ENCODE measurements at regions not wholly inside any gene's neighbourhood (a gene's known extent, or its start where the extent isn't known, plus 50 kb on each side); places are given as distances from the start of the nearest gene placed in this dataset.

- H3K4me1 ChIP-seq: no peaks in the 10 kb centered on the region
- no peak overlapping the region for H3K4me3 ChIP-seq
- intact Hi-C loops (cut with DNase I): no loop called here
- H3K9me3 ChIP-seq: peaks cover 0 to 8% (median 0%) of the 10 kb centered on the region in 3 donors
- no peaks in the 10 kb centered on the region for H3K36me3 ChIP-seq (replicated peaks in 1 of 2; ENCODE audit: insufficient read depth in 1 of 2, low read depth in 2 of 2)
- no peaks in the 10 kb centered on the region for H3K27me3 ChIP-seq
- ATAC-seq (no peak), DNase-seq (no peak)
- TF ChIP-seq POLR2A (IDR thresholded peaks at IDR 0.05) (no peak), CTCF (IDR thresholded peaks at IDR 0.05) (no peak)
- H3K27ac ChIP-seq: no peak overlapping the region
- WGBS, 2 donors: 30 to 41% methylated on average over 9 to 10 of the region's 10 CpGs
Measured at GRCh38 chr5:3056866-3057265, 305.4 kb upstream of the IRX2 start.

GRCh38 chr5:3051400-3051799, 299.9 kb upstream of the IRX2 start:
- DNase-seq (no peak), ATAC-seq (no peak)
- Histone ChIP-seq H3K36me3 (replicated peaks in 1 of 2; ENCODE audit: insufficient read depth in 1 of 2, low read depth in 2 of 2) (no peaks in the 10 kb centered on the region), H3K27ac (no peak overlapping the region), H3K9me3 (no peaks in the 10 kb centered on the region), H3K27me3 (no peaks in the 10 kb centered on the region), H3K4me1 (no peaks in the 10 kb centered on the region), H3K4me3 (no peak overlapping the region)
- 56 to 74% methylated on average over 4 to 12 of the region's 16 CpGs for WGBS, 2 donors
- intact Hi-C loops (cut with DNase I): no loop called here
- TF ChIP-seq CTCF (IDR thresholded peaks at IDR 0.05) (no peak), POLR2A (IDR thresholded peaks at IDR 0.05) (no peak)

- no peak for ATAC-seq
- 67 to 75% methylated on average over 2 to 13 of the region's 13 CpGs for WGBS, 2 donors
Measured at GRCh38 chr5:3050863-3051262, 299.4 kb upstream of the IRX2 start.

GRCh38 chr5:3049261-3049660, 297.8 kb upstream of the IRX2 start:
- Histone ChIP-seq H3K4me3 (no peak overlapping the region), H3K4me1 (no peaks in the 10 kb centered on the region), H3K36me3 (replicated peaks in 1 of 2; ENCODE audit: insufficient read depth in 1 of 2, low read depth in 2 of 2) (no peaks in the 10 kb centered on the region), H3K27ac (no peak overlapping the region), H3K9me3 (no peaks in the 10 kb centered on the region), H3K27me3 (no peaks in the 10 kb centered on the region)
- intact Hi-C loops (cut with DNase I): no loop called here
- no peak for DNase-seq
- WGBS, 2 donors: 54 to 76% methylated on average over 9 to 11 of the region's 11 CpGs
- no peak for ATAC-seq
- TF ChIP-seq POLR2A (IDR thresholded peaks at IDR 0.05): no peak
- TF ChIP-seq CTCF (IDR thresholded peaks at IDR 0.05): no peak

More at GRCh38 chr5:3050863-3051262, 299.4 kb upstream of the IRX2 start:
- no peak for DNase-seq
- Histone ChIP-seq H3K4me1 (no peaks in the 10 kb centered on the region), H3K9me3 (no peaks in the 10 kb centered on the region), H3K4me3 (no peak overlapping the region), H3K36me3 (replicated peaks in 1 of 2; ENCODE audit: insufficient read depth in 1 of 2, low read depth in 2 of 2) (no peaks in the 10 kb centered on the region), H3K27me3 (no peaks in the 10 kb centered on the region), H3K27ac (no peak overlapping the region)
- intact Hi-C loops (cut with DNase I): no loop called here
- TF ChIP-seq CTCF (IDR thresholded peaks at IDR 0.05) (no peak), POLR2A (IDR thresholded peaks at IDR 0.05) (no peak)

- no peak for ATAC-seq
- H3K4me1 ChIP-seq: no peaks in the 10 kb centered on the region
- H3K9me3 ChIP-seq: no peaks in the 10 kb centered on the region
- DNase-seq: no peak
- WGBS, 2 donors: 54 to 72% methylated on average over 5 to 7 of the region's 8 CpGs
- H3K27ac ChIP-seq: no peak overlapping the region
- TF ChIP-seq CTCF (IDR thresholded peaks at IDR 0.05): no peak
- TF ChIP-seq POLR2A (IDR thresholded peaks at IDR 0.05): no peak
- H3K36me3 ChIP-seq (replicated peaks in 1 of 2; ENCODE audit: insufficient read depth in 1 of 2, low read depth in 2 of 2): no peaks in the 10 kb centered on the region
- H3K4me3 ChIP-seq: no peak overlapping the region
- intact Hi-C loops (cut with DNase I): no loop called here
- H3K27me3 ChIP-seq: no peaks in the 10 kb centered on the region
Measured at GRCh38 chr5:3047212-3047774, 295.8 kb upstream of the IRX2 start.

Data from body of pancreas (tissue), 4 donors.